GM23338 (cell line): ENCODE measurements at regions not wholly inside any gene's neighbourhood (a gene's known extent, or its start where the extent isn't known, plus 50 kb on each side); places are given as distances from the start of the nearest gene placed in this dataset.
A peak's percentile ranks its signal among the peaks of the same experiment; 100 is the strongest.

Experiments used
- ATAC-seq: fragments of 200-7000 bp; cut with Tn5 transposase; 3 replicates; pipeline ENCODE4 v1.9.1; 2020
- DNase-seq: peaks from one replicate; pipeline ENCODE4 v3.0.0-alpha.2; 2015; ENCODE audit warnings: low spot score
- H2AFZ ChIP-seq: fragments of 200-600 bp; sonication (generic); 2 replicates; pipeline ENCODE4 v1.8.0; 2016; ENCODE audit warnings: antibody characterized with exemption, mild to moderate bottlenecking, moderate library complexity
- H3F3A ChIP-seq: fragments of 200-600 bp; sonication (generic); replicated peaks from 2 replicates; pipeline ENCODE4 v1.8.0; 2017; ENCODE audit warnings: antibody characterized with exemption, mixed run types, low read depth
- H3K27ac ChIP-seq: fragments of 200-600 bp; sonication (generic); 2 replicates; pipeline ENCODE4 v1.6.1; 2016; ENCODE audit warnings: low read depth
- H3K27me3 ChIP-seq: fragments of 200-600 bp; sonication (generic); 2 replicates; pipeline ENCODE4 v1.8.0; 2016; ENCODE audit warnings: mild to moderate bottlenecking, mixed run types, moderate library complexity; ENCODE audit not compliant: insufficient read depth
- H3K36me3 ChIP-seq: fragments of 200-600 bp; sonication (generic); 2 replicates; pipeline ENCODE4 v1.8.0; 2016; ENCODE audit warnings: mild to moderate bottlenecking; ENCODE audit not compliant: insufficient read depth
- H3K4me1 ChIP-seq: fragments of 200-600 bp; sonication (generic); 2 replicates; pipeline ENCODE4 v1.8.0; 2016; ENCODE audit warnings: mild to moderate bottlenecking, moderate library complexity; ENCODE audit not compliant: insufficient read depth
- H3K4me2 ChIP-seq: fragments of 200-600 bp; sonication (generic); 2 replicates; pipeline ENCODE4 v1.7.1; 2017; ENCODE audit warnings: mixed run types
- H3K4me3 ChIP-seq: fragments of 200-600 bp; sonication (generic); 2 replicates; pipeline ENCODE4 v1.6.1; 2016; ENCODE audit warnings: mixed run types
- H3K79me2 ChIP-seq: fragments of 200-600 bp; sonication (generic); replicated peaks from 2 replicates; pipeline ENCODE4 v1.8.0; 2017; ENCODE audit warnings: mild to moderate bottlenecking; ENCODE audit not compliant: insufficient read depth
- H3K9me2 ChIP-seq: fragments of 200-600 bp; sonication (generic); 2 replicates; pipeline ENCODE4 v1.8.0; 2017; ENCODE audit not compliant: insufficient read depth
- H4K20me1 ChIP-seq: fragments of 200-600 bp; sonication (generic); replicated peaks from 2 replicates; pipeline ENCODE4 v1.8.0; 2017; ENCODE audit warnings: mild to moderate bottlenecking; ENCODE audit not compliant: insufficient read depth
- H3K27ac Mint-ChIP-seq: 2 replicates; pipeline ENCODE4 v1.8.0; 2020; ENCODE audit warnings: inconsistent platforms, mild to moderate bottlenecking, moderate library complexity, mixed read lengths
- H3K27me3 Mint-ChIP-seq: 3 replicates; pipeline ENCODE4 v1.8.0; 2022; ENCODE audit warnings: low read depth, mild to moderate bottlenecking, moderate library complexity, mixed read lengths, inconsistent platforms; ENCODE audit not compliant: insufficient read depth, poor library complexity
- H3K36me3 Mint-ChIP-seq: 3 replicates; pipeline ENCODE4 v1.8.0; 2021; ENCODE audit warnings: low read depth, mild to moderate bottlenecking, inconsistent platforms, moderate library complexity, mixed read lengths
- H3K4me1 Mint-ChIP-seq: 3 replicates; pipeline ENCODE4 v1.8.0; 2020; ENCODE audit warnings: mild to moderate bottlenecking, inconsistent platforms, mixed read lengths
- H3K4me3 Mint-ChIP-seq: 3 replicates; pipeline ENCODE4 v1.8.0; 2021; ENCODE audit warnings: moderate library complexity, mild to moderate bottlenecking, inconsistent platforms, mixed read lengths
- H3K9me3 Mint-ChIP-seq: 3 replicates; pipeline ENCODE4 v1.8.0; 2020; ENCODE audit warnings: moderate library complexity, mild to moderate bottlenecking, inconsistent platforms, mixed read lengths
- CREB1 ChIP-seq: fragments of 250-450 bp; sonication (Bioruptor Pico); IDR thresholded peaks from 2 replicates; pipeline ENCODE4 v1.5.0; 2020; ENCODE audit warnings: low read depth, mild to moderate bottlenecking, moderate library complexity
- JUNB ChIP-seq: IDR thresholded peaks from one replicate; pipeline ENCODE4 v1.6.1; 2016; ENCODE audit warnings: antibody characterized with exemption; ENCODE audit not compliant: unreplicated experiment
- NANOG ChIP-seq: IDR thresholded peaks from 2 replicates; pipeline ENCODE4 v1.6.1; 2016; ENCODE audit warnings: antibody characterized with exemption, borderline replicate concordance
- POLR2AphosphoS5 ChIP-seq: IDR thresholded peaks from 2 replicates; pipeline ENCODE4 v1.6.1; 2016; ENCODE audit warnings: antibody characterized with exemption, low read depth
- STAT1 ChIP-seq: IDR thresholded peaks from one replicate; pipeline ENCODE4 v1.6.1; 2016; ENCODE audit warnings: antibody characterized with exemption; ENCODE audit not compliant: unreplicated experiment
- ZNF114 ChIP-seq: fragments of 250-450 bp; sonication (Bioruptor Pico); IDR thresholded peaks from 2 replicates; pipeline ENCODE4 v1.5.0; 2020; ENCODE audit warnings: mild to moderate bottlenecking, moderate library complexity
- ZNF331 ChIP-seq: fragments of 250-450 bp; sonication (Bioruptor Pico); IDR thresholded peaks from 2 replicates; pipeline ENCODE4 v1.5.0; 2020; ENCODE audit warnings: low read depth, mild to moderate bottlenecking, moderate library complexity
- TF ChIP-seq, protein P1 (sequence below): IDR thresholded peaks from 2 replicates; pipeline ENCODE4 v1.6.1; 2016; ENCODE audit warnings: antibody characterized with exemption
- TF ChIP-seq, protein P2 (sequence below): IDR thresholded peaks from one replicate; pipeline ENCODE4 v1.6.1; 2018; ENCODE audit warnings: antibody characterized with exemption; ENCODE audit not compliant: unreplicated experiment

DNA sequence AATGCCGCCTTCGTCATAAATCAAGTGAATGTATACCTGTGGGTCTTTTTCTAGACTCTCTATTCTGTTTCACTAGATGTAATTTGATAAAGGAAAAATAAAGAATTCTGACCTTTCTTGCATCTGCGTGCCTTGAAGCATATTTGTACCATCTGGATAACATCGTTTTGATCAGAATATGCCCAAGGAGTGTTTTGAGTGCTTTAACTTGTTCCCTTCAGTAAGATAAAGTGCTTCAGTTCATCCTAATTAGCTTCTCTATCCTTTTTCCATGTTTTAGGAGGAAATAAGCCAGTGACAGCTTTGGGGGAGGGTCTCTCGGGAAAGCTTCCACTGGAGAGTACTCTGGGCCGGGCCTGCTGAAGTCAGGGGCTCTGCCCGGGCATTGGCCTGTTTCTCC lies 113.5 kb upstream of the DAP start (continued):
- TF ChIP-seq ZNF331 (no peak), CREB1 (no peak), STAT1 (no peak)
- TF ChIP-seq, protein P1, sequence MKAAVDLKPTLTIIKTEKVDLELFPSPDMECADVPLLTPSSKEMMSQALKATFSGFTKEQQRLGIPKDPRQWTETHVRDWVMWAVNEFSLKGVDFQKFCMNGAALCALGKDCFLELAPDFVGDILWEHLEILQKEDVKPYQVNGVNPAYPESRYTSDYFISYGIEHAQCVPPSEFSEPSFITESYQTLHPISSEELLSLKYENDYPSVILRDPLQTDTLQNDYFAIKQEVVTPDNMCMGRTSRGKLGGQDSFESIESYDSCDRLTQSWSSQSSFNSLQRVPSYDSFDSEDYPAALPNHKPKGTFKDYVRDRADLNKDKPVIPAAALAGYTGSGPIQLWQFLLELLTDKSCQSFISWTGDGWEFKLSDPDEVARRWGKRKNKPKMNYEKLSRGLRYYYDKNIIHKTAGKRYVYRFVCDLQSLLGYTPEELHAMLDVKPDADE: no peak

DNA sequence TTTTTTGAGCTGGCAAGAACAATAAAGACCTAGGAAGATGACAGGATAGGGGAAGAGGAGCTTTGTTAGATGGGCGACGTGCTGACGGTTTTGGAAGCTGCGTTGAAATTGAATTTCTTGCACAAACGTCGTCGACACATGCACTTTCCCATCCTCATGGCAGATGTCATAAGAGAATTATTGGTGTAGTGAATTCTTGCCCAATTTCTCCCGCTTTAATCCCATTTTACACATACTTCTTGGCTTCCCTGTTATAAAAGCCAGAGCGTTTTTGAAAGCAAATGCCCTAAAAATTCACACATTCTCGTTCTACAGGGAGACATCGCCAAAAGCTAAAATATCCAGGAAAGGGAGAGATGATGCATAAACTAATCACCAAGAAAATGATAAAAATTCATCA lies 109.8 kb upstream of the DAP start:
- Histone ChIP-seq H3K9me2 (no peaks in the 10 kb centered on the region), H3K27me3 (no peaks in the 10 kb centered on the region), H3K4me2 (no peak overlapping the region), H3K79me2 (no peaks in the 10 kb centered on the region), H3F3A (no peaks in the 10 kb centered on the region), H4K20me1 (no peaks in the 10 kb centered on the region), H2AFZ (0 out of 2 replicates have a peak overlapping the region, but pooled peaks have one; percentile 11), H3K4me3 (no peak overlapping the region), H3K4me1 (peaks cover 5% of the 10 kb centered on the region), H3K27ac (no peak overlapping the region), H3K36me3 (no peaks in the 10 kb centered on the region)
- TF ChIP-seq, protein P2, sequence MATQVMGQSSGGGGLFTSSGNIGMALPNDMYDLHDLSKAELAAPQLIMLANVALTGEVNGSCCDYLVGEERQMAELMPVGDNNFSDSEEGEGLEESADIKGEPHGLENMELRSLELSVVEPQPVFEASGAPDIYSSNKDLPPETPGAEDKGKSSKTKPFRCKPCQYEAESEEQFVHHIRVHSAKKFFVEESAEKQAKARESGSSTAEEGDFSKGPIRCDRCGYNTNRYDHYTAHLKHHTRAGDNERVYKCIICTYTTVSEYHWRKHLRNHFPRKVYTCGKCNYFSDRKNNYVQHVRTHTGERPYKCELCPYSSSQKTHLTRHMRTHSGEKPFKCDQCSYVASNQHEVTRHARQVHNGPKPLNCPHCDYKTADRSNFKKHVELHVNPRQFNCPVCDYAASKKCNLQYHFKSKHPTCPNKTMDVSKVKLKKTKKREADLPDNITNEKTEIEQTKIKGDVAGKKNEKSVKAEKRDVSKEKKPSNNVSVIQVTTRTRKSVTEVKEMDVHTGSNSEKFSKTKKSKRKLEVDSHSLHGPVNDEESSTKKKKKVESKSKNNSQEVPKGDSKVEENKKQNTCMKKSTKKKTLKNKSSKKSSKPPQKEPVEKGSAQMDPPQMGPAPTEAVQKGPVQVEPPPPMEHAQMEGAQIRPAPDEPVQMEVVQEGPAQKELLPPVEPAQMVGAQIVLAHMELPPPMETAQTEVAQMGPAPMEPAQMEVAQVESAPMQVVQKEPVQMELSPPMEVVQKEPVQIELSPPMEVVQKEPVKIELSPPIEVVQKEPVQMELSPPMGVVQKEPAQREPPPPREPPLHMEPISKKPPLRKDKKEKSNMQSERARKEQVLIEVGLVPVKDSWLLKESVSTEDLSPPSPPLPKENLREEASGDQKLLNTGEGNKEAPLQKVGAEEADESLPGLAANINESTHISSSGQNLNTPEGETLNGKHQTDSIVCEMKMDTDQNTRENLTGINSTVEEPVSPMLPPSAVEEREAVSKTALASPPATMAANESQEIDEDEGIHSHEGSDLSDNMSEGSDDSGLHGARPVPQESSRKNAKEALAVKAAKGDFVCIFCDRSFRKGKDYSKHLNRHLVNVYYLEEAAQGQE: no peak
- TF ChIP-seq POLR2AphosphoS5 (no peak), NANOG (no peak)
- no peak for DNase-seq
- Mint-ChIP-seq H3K27me3 (peaks cover 7% of the 10 kb centered on the region), H3K4me1 (peaks cover 9% of the 10 kb centered on the region), H3K9me3 (no peaks in the 10 kb centered on the region; the same call in 2 of the 3 replicates), H3K36me3 (no peaks in the 10 kb centered on the region), H3K4me3 (no peak overlapping the region), H3K27ac (no peak overlapping the region)
- ATAC-seq: no peak

DNA sequence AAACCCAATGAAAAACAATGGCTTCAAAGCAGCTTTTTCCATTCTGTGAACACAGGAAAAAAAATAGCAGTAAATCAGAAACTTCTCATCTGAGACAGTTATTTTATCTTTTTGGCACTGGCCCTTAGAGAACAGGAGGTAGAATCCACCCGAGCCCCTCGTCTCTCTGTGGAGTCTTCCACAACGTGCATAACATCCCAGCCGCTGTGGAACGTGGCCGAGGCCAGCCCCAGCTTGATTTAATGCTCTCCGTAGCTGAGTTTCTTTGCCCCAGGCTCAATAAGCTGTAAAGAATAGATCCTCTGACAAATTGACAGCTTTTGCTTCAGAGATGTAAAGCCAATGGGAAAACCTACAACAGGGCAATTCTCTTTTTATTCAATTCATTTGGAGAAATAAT lies 107.9 kb upstream of the DAP start:
- no peak overlapping the region for H3K4me3 Mint-ChIP-seq
- no peaks in the 10 kb centered on the region; the same call in 1 of the 2 replicates for H3K4me1 ChIP-seq
- no peaks in the 10 kb centered on the region for H3K79me2 ChIP-seq
- DNase-seq (no peak), ATAC-seq (no peak)
- no peak overlapping the region for H3K4me3 ChIP-seq
- no peaks in the 10 kb centered on the region for H3K27me3 ChIP-seq
- H3K36me3 Mint-ChIP-seq: no peaks in the 10 kb centered on the region
- no peaks in the 10 kb centered on the region for H3K9me2 ChIP-seq
- no peaks in the 10 kb centered on the region for H3F3A ChIP-seq
- no peak overlapping the region for H2AFZ ChIP-seq
- H3K27ac ChIP-seq: no peak overlapping the region
- peaks cover 2% of the 10 kb centered on the region for H3K27me3 Mint-ChIP-seq
- no peaks in the 10 kb centered on the region for H3K36me3 ChIP-seq
- H3K4me1 Mint-ChIP-seq: peaks cover 4% of the 10 kb centered on the region; the same call in 1 of the 3 replicates
- H3K4me2 ChIP-seq: no peak overlapping the region
- H3K9me3 Mint-ChIP-seq: no peaks in the 10 kb centered on the region; the same call in 2 of the 3 replicates
- no peaks in the 10 kb centered on the region for H4K20me1 ChIP-seq
- H3K27ac Mint-ChIP-seq: no peak overlapping the region
- TF ChIP-seq ZNF114 (CRISPR knock-in tag) (no peak), ZNF331 (no peak), NANOG (no peak), JUNB (no peak), POLR2AphosphoS5 (no peak)
- TF ChIP-seq, protein P1: no peak
- TF ChIP-seq, protein P2: no peak
